H9 (cell line): ENCODE measurements at regions not wholly inside any gene's neighbourhood (a gene's known extent, or its start where the extent isn't known, plus 50 kb on each side); places are given as distances from the start of the nearest gene placed in this dataset.

Experiments used
- DNase-seq: peaks from one replicate; pipeline ENCODE4 v3.0.0-alpha.2; 2017
- H2AFZ ChIP-seq: one replicate; pipeline ENCODE4 v1.6.1; 2013; ENCODE audit warnings: mild to moderate bottlenecking, low read length, control low read depth, moderate library complexity
- H2AK5ac ChIP-seq: 2 replicates; pipeline ENCODE4 v1.6.1; 2013; ENCODE audit warnings: low read length, control low read depth, mixed read lengths; ENCODE audit not compliant: insufficient read length
- H2BK120ac ChIP-seq: one replicate; pipeline ENCODE4 v1.6.1; 2013; ENCODE audit warnings: low read depth, mild to moderate bottlenecking, low read length, control low read depth, inconsistent platforms; ENCODE audit not compliant: poor library complexity, severe bottlenecking
- H2BK12ac ChIP-seq: 2 replicates; pipeline ENCODE4 v1.6.1; 2013; ENCODE audit warnings: low read length, control low read depth, mixed read lengths, low read depth; ENCODE audit not compliant: insufficient read length
- H2BK15ac ChIP-seq: 2 replicates; pipeline ENCODE4 v1.6.1; 2013; ENCODE audit warnings: low read depth, low read length, control low read depth
- H2BK20ac ChIP-seq: one replicate; pipeline ENCODE4 v1.6.1; 2013; ENCODE audit warnings: low read depth, mild to moderate bottlenecking, low read length, control low read depth, inconsistent platforms; ENCODE audit not compliant: poor library complexity, severe bottlenecking
- H2BK5ac ChIP-seq: 2 replicates; pipeline ENCODE4 v1.6.1; 2013; ENCODE audit warnings: low read length, control low read depth, mixed read lengths; ENCODE audit not compliant: insufficient read length
- H3K14ac ChIP-seq: 2 replicates; pipeline ENCODE4 v1.6.1; 2013; ENCODE audit warnings: low read length, control low read depth; ENCODE audit not compliant: insufficient read depth
- H3K18ac ChIP-seq: 2 replicates; pipeline ENCODE4 v1.6.1; 2013; ENCODE audit warnings: low read depth, mild to moderate bottlenecking, mixed read lengths, low read length, control low read depth; ENCODE audit not compliant: insufficient read length
- H3K23ac ChIP-seq: 2 replicates; pipeline ENCODE4 v1.6.1; 2013; ENCODE audit warnings: low read length, control low read depth, mixed read lengths, low read depth; ENCODE audit not compliant: insufficient read length
- H3K23me2 ChIP-seq: 2 replicates; pipeline ENCODE4 v1.6.1; 2013; ENCODE audit warnings: low read depth, mild to moderate bottlenecking, mixed read lengths, low read length, control low read depth; ENCODE audit not compliant: insufficient read length, poor library complexity, severe bottlenecking
- H3K27ac ChIP-seq: 2 replicates; pipeline ENCODE4 v1.5.1; 2013; ENCODE audit warnings: low read length, control low read depth, mixed read lengths, low read depth; ENCODE audit not compliant: insufficient read length
- H3K27me3 ChIP-seq: 2 replicates; pipeline ENCODE4 v1.6.1; 2013; ENCODE audit warnings: low read length, control low read depth, inconsistent platforms; ENCODE audit not compliant: insufficient read depth
- H3K4ac ChIP-seq: 2 replicates; pipeline ENCODE4 v1.6.1; 2013; ENCODE audit warnings: low read depth, mild to moderate bottlenecking, control low read depth, inconsistent platforms, low read length, moderate library complexity
- H3K4me1 ChIP-seq: 2 replicates; pipeline ENCODE4 v1.6.1; 2013; ENCODE audit warnings: low read length, control low read depth, inconsistent platforms; ENCODE audit not compliant: insufficient read depth
- H3K4me2 ChIP-seq: 2 replicates; pipeline ENCODE4 v1.6.1; 2013; ENCODE audit warnings: low read length, control low read depth, mixed read lengths; ENCODE audit not compliant: insufficient read length, insufficient read depth
- H3K56ac ChIP-seq: 2 replicates; pipeline ENCODE4 v1.6.1; 2013; ENCODE audit warnings: low read depth, mild to moderate bottlenecking, mixed read lengths, low read length, control low read depth; ENCODE audit not compliant: insufficient read length
- H3K79me1 ChIP-seq: 2 replicates; pipeline ENCODE4 v1.6.1; 2013; ENCODE audit warnings: low read depth, mild to moderate bottlenecking, moderate library complexity, low read length, control low read depth, inconsistent platforms; ENCODE audit not compliant: insufficient read depth, poor library complexity, severe bottlenecking
- H3K79me2 ChIP-seq: 2 replicates; pipeline ENCODE4 v1.6.1; 2013; ENCODE audit warnings: low read length, control low read depth, inconsistent platforms; ENCODE audit not compliant: insufficient read depth
- H3K9ac ChIP-seq: 2 replicates; pipeline ENCODE4 v1.6.1; 2013; ENCODE audit warnings: low read length, control low read depth, mixed read lengths; ENCODE audit not compliant: insufficient read length; ENCODE audit errors: extremely low read depth
- H3K9me3 ChIP-seq: one replicate; pipeline ENCODE4 v1.6.1; 2013; ENCODE audit warnings: low read depth, low read length, inconsistent platforms; ENCODE audit not compliant: control insufficient read depth
- H3T11ph ChIP-seq: one replicate; pipeline ENCODE4 v1.6.1; 2013; ENCODE audit warnings: mild to moderate bottlenecking, low read length, control low read depth, inconsistent platforms
- H4K20me1 ChIP-seq: one replicate; pipeline ENCODE4 v1.6.1; 2013; ENCODE audit not compliant: control insufficient read depth, insufficient read length, insufficient read depth
- H4K5ac ChIP-seq: 2 replicates; pipeline ENCODE4 v1.6.1; 2013; ENCODE audit warnings: low read depth, mild to moderate bottlenecking, mixed read lengths, low read length, control low read depth; ENCODE audit not compliant: insufficient read length
- H4K8ac ChIP-seq: replicated peaks from 2 replicates; pipeline ENCODE4 v1.6.1; 2013; ENCODE audit warnings: low read length, control low read depth, mixed read lengths, low read depth; ENCODE audit not compliant: insufficient read length
- H4K91ac ChIP-seq: 2 replicates; pipeline ENCODE4 v1.6.1; 2013; ENCODE audit warnings: low read depth, mild to moderate bottlenecking, moderate library complexity, mixed read lengths, low read length, control low read depth; ENCODE audit not compliant: insufficient read length
- H3K27ac Mint-ChIP-seq, 3 experiments: 2 replicates in 2 of 3; 3 replicates in 1 of 3; pipeline ENCODE4 v1.8.0; 2020 to 2021; ENCODE audit warnings: mixed read lengths in 3 of 3, mild to moderate bottlenecking in 1 of 3, moderate library complexity in 1 of 3
- H3K27me3 Mint-ChIP-seq: 2 replicates; pipeline ENCODE4 v1.8.0; 2021; ENCODE audit warnings: low read depth, mild to moderate bottlenecking, moderate library complexity, mixed read lengths
- H3K36me3 Mint-ChIP-seq, 3 experiments: 2 replicates in 2 of 3; 3 replicates in 1 of 3; pipeline ENCODE4 v1.8.0; 2020 to 2021; ENCODE audit warnings: low read depth in 3 of 3, mixed read lengths in 3 of 3; ENCODE audit not compliant: insufficient read depth in 1 of 3
- H3K4me1 Mint-ChIP-seq, 2 experiments: 2 replicates each; pipeline ENCODE4 v1.8.0; 2020; ENCODE audit warnings: mixed read lengths in 2 of 2
- H3K4me3 Mint-ChIP-seq, 2 experiments: 2 replicates in 1 of 2; 3 replicates in 1 of 2; pipeline ENCODE4 v1.8.0; 2020 to 2021; ENCODE audit warnings: mild to moderate bottlenecking in 2 of 2, mixed read lengths in 2 of 2, moderate library complexity in 1 of 2
- H3K9me3 Mint-ChIP-seq, 2 experiments: 2 replicates in 1 of 2; 3 replicates in 1 of 2; pipeline ENCODE4 v1.8.0; 2020; ENCODE audit warnings: mild to moderate bottlenecking in 2 of 2, mixed read lengths in 2 of 2, moderate library complexity in 1 of 2
- CTCF ChIP-seq: fragments of 200-600 bp; sonication (generic); conservative IDR thresholded peaks from 3 replicates; pipeline ENCODE4 v1.8.0; 2021; ENCODE audit warnings: antibody characterized with exemption, mild to moderate bottlenecking
- WGBS: extraction: QIAGEN DNeasy Blood & Tissue Kit; methylation state at CpG from one replicate; pipeline ENCODE4 v1.1.7; 2013; ENCODE audit warnings: missing lambda C conversion rate, low lambda C conversion rate, mixed read lengths; ENCODE audit not compliant: insufficient read length; ENCODE audit errors: extremely low coverage; 5-methylcytosine and 5-hydroxymethylcytosine counted together

GRCh38 chr5:36795366-36795765 is 81.2 kb upstream of the NIPBL start:
- no peak overlapping the region for H2BK15ac ChIP-seq
- H3K23me2 ChIP-seq: no peaks in the 10 kb centered on the region
- no peak overlapping the region for H3K4me2 ChIP-seq
- H3K27me3 Mint-ChIP-seq: peaks cover 1% of the 10 kb centered on the region; the same call in 1 of the 2 replicates
- WGBS: no CpG with 5 or more reads among the region's 4 CpGs
- no peak overlapping the region for H3K4ac ChIP-seq
- no peak overlapping the region for H3K27ac Mint-ChIP-seq
- no peak overlapping the region for H3T11ph ChIP-seq
- no peak for TF ChIP-seq CTCF
- no peak overlapping the region for H2BK120ac ChIP-seq
- H4K5ac ChIP-seq: no peak overlapping the region
- H4K8ac ChIP-seq: no peak overlapping the region
- no peak overlapping the region for H3K56ac ChIP-seq
- H3K79me1 ChIP-seq: no peaks in the 10 kb centered on the region
- no peak overlapping the region for H3K18ac ChIP-seq
- no peaks in the 10 kb centered on the region for H3K9me3 Mint-ChIP-seq
- no peak overlapping the region for H2AK5ac ChIP-seq
- DNase-seq: no peak
- no peak overlapping the region for H3K4me3 Mint-ChIP-seq
- no peaks in the 10 kb centered on the region for H3K27me3 ChIP-seq
- H2BK12ac ChIP-seq: no peak overlapping the region
- H4K91ac ChIP-seq: no peak overlapping the region
- H2BK20ac ChIP-seq: no peak overlapping the region
- H3K4me1 ChIP-seq: peaks cover 3% of the 10 kb centered on the region; the same call in 1 of the 2 replicates
- no peak overlapping the region for H3K14ac ChIP-seq
- no peaks in the 10 kb centered on the region for H3K79me2 ChIP-seq
- no peaks in the 10 kb centered on the region for H3K36me3 Mint-ChIP-seq
- no peaks in the 10 kb centered on the region for H3K9me3 ChIP-seq
- H2AFZ ChIP-seq: no peak overlapping the region
- peaks cover 7 to 10% of the 10 kb centered on the region in 2 experiments; a peak in 3 of 4 replicates for H3K4me1 Mint-ChIP-seq
- H2BK5ac ChIP-seq: no peak overlapping the region
- no peaks in the 10 kb centered on the region for H4K20me1 ChIP-seq
- H3K23ac ChIP-seq: no peak overlapping the region
- no peak overlapping the region for H3K27ac ChIP-seq
- H3K9ac ChIP-seq: no peak overlapping the region
